DOHH2 (cell line): ENCODE measurements at regions not wholly inside any gene's neighbourhood (a gene's known extent, or its start where the extent isn't known, plus 50 kb on each side); places are given as distances from the start of the nearest gene placed in this dataset.

ENCODE experiments used
- H3F3A ChIP-seq: fragments of 200-600 bp; sonication (generic), shearing (Covaris generic); 2 replicates; pipeline ENCODE4 v1.6.0; 2016; ENCODE audit warnings: antibody characterized with exemption, mild to moderate bottlenecking; ENCODE audit not compliant: control insufficient read depth, insufficient read depth
- H3K27ac ChIP-seq: fragments of 200-600 bp; sonication (generic); 2 replicates; pipeline ENCODE4 v1.5.1; 2014; ENCODE audit warnings: low read depth, mild to moderate bottlenecking, low read length, moderate library complexity
- H3K27me3 ChIP-seq: fragments of 200-600 bp; sonication (generic); 2 replicates; pipeline ENCODE4 v1.6.1; 2014; ENCODE audit warnings: mild to moderate bottlenecking, low read length, mixed read lengths; ENCODE audit not compliant: control insufficient read depth
- H3K36me3 ChIP-seq: fragments of 200-600 bp; sonication (generic); 2 replicates; pipeline ENCODE4 v1.6.1; 2014; ENCODE audit warnings: mild to moderate bottlenecking, low read length, moderate library complexity, mixed read lengths; ENCODE audit not compliant: control insufficient read depth
- H3K4me1 ChIP-seq: fragments of 200-600 bp; sonication (generic); 2 replicates; pipeline ENCODE4 v1.6.1; 2014; ENCODE audit warnings: mild to moderate bottlenecking, low read length, mixed read lengths; ENCODE audit not compliant: control insufficient read depth
- H3K4me2 ChIP-seq: fragments of 200-600 bp; sonication (generic); 2 replicates; pipeline ENCODE4 v1.6.0; 2014; ENCODE audit warnings: mild to moderate bottlenecking, low read length, moderate library complexity
- H3K4me3 ChIP-seq: fragments of 200-600 bp; sonication (generic); 2 replicates; pipeline ENCODE4 v1.5.1; 2014; ENCODE audit warnings: mild to moderate bottlenecking, low read length, mixed read lengths
- H3K79me2 ChIP-seq: fragments of 200-600 bp; sonication (generic); 2 replicates; pipeline ENCODE4 v1.6.1; 2014; ENCODE audit warnings: mild to moderate bottlenecking, low read length, mixed read lengths; ENCODE audit not compliant: control insufficient read depth
- H3K9me2 ChIP-seq: fragments of 200-600 bp; sonication (generic); replicated peaks from 2 replicates; pipeline ENCODE4 v1.6.1; 2014; ENCODE audit warnings: mild to moderate bottlenecking, low read length, mixed read lengths; ENCODE audit not compliant: control insufficient read depth
- H3K9me3 ChIP-seq: fragments of 200-600 bp; sonication (generic); 2 replicates; pipeline ENCODE4 v1.6.1; 2014; ENCODE audit warnings: antibody characterized with exemption, low read length, mixed read lengths; ENCODE audit not compliant: control insufficient read depth, insufficient read depth
- H4K20me1 ChIP-seq: fragments of 200-600 bp; sonication (generic); 2 replicates; pipeline ENCODE4 v1.6.0; 2014; ENCODE audit warnings: low read depth, mild to moderate bottlenecking, antibody characterized with exemption, low read length, moderate library complexity; ENCODE audit not compliant: control insufficient read depth, insufficient read depth
- EZH2phosphoT487 ChIP-seq: fragments of 200-600 bp; sonication (generic); IDR thresholded peaks from 2 replicates; pipeline ENCODE4 v1.6.1; 2017; ENCODE audit warnings: borderline replicate concordance, mild to moderate bottlenecking, antibody characterized with exemption, low read length, moderate library complexity, mixed read lengths
- TF ChIP-seq, protein P1 (sequence below): fragments of 200-600 bp; sonication (generic); IDR thresholded peaks from one replicate; pipeline ENCODE4 v1.5.1; 2014; ENCODE audit warnings: antibody characterized with exemption, mild to moderate bottlenecking, low read depth, low read length; ENCODE audit not compliant: poor library complexity, severe bottlenecking

DNA sequence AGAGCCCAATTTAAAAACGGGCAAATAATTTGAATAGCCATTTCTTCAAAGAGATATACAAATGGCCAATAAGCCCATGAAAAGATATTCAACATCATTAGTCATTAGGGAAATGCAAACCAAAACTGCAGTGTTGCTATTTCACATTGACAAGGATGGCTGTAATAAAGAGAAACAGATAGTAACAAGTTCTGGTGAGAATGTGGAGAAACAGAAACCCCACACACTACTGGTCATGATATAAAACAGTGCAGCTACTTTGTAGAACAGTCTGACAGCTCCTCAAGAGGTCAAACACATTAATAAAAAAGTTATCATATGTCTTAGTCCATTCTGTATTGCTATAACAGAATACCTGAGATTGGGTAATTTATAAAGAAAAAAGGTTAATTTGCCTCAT lies 237.0 kb upstream of the GRAMD2B start:
- Histone ChIP-seq H3K9me3 (no peaks in the 10 kb centered on the region), H4K20me1 (no peaks in the 10 kb centered on the region), H3K27me3 (no peaks in the 10 kb centered on the region), H3K36me3 (no peaks in the 10 kb centered on the region), H3K27ac (no peak overlapping the region), H3K4me1 (no peaks in the 10 kb centered on the region), H3K4me2 (no peak overlapping the region), H3F3A (no peaks in the 10 kb centered on the region), H3K79me2 (no peaks in the 10 kb centered on the region), H3K4me3 (no peak overlapping the region), H3K9me2 (no peaks in the 10 kb centered on the region)
- TF ChIP-seq, protein P1, sequence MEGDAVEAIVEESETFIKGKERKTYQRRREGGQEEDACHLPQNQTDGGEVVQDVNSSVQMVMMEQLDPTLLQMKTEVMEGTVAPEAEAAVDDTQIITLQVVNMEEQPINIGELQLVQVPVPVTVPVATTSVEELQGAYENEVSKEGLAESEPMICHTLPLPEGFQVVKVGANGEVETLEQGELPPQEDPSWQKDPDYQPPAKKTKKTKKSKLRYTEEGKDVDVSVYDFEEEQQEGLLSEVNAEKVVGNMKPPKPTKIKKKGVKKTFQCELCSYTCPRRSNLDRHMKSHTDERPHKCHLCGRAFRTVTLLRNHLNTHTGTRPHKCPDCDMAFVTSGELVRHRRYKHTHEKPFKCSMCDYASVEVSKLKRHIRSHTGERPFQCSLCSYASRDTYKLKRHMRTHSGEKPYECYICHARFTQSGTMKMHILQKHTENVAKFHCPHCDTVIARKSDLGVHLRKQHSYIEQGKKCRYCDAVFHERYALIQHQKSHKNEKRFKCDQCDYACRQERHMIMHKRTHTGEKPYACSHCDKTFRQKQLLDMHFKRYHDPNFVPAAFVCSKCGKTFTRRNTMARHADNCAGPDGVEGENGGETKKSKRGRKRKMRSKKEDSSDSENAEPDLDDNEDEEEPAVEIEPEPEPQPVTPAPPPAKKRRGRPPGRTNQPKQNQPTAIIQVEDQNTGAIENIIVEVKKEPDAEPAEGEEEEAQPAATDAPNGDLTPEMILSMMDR = no peak
- TF ChIP-seq EZH2phosphoT487 = no peak

DNA sequence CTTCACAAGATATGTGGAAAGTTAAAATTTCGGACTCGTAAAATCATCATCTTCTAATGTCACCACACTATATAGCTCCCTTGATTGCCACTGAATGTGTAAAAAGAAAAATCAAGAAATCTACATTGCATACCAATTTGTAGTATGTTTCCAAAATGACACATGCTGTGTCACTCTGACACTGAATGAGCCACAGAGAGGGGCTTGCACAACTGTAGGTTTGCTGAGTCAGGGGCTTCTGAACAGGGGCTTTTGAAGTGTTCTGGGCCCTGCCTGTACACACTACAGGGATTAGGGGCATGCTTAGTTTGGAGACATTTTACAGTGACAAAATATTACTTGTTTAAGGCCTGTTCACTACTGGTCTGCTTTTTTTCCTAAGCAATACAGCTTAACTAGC lies 234.4 kb upstream of the GRAMD2B start:
- TF ChIP-seq EZH2phosphoT487 = no peak
- TF ChIP-seq, protein P1 = no peak
- H3K27me3 ChIP-seq = no peaks in the 10 kb centered on the region

DNA sequence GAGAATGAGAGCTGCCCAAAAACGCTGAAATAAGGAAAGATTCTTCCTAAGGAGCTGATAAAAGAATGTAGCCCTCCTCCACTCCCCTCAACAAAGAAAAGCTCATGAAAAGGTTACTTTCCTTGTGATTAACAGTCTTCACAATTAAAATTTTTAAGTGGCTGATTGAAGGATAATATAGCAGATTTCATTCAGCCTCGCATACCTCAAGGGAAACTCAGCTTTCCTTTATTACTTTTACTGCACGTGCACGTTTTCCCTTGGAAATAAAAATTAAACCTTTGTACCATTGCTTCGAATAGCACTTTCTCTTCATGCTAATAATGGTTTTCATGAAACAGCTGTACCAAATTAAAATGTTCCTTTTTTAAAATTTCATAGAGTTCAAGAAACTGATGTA lies 234.0 kb upstream of the GRAMD2B start:
- H4K20me1 ChIP-seq = no peaks in the 10 kb centered on the region

More for the DNA sequence above, 234.4 kb upstream of the GRAMD2B start:
- no peaks in the 10 kb centered on the region for H3K36me3 ChIP-seq
- H3K4me1 ChIP-seq = no peaks in the 10 kb centered on the region
- H3K4me2 ChIP-seq = no peak overlapping the region
- no peaks in the 10 kb centered on the region for H3K79me2 ChIP-seq
- H3K9me3 ChIP-seq = no peaks in the 10 kb centered on the region
- no peaks in the 10 kb centered on the region for H3F3A ChIP-seq
- H3K4me3 ChIP-seq = no peak overlapping the region
- no peaks in the 10 kb centered on the region for H4K20me1 ChIP-seq
- no peak overlapping the region for H3K27ac ChIP-seq
- H3K9me2 ChIP-seq = no peaks in the 10 kb centered on the region; the same call in 1 of the 2 replicates

More for the DNA sequence above, 234.0 kb upstream of the GRAMD2B start:
- Histone ChIP-seq H3K79me2 (no peaks in the 10 kb centered on the region), H3F3A (no peaks in the 10 kb centered on the region), H3K9me2 (no peaks in the 10 kb centered on the region; the same call in 1 of the 2 replicates), H3K4me2 (no peak overlapping the region), H3K27me3 (no peaks in the 10 kb centered on the region), H3K4me3 (no peak overlapping the region), H3K36me3 (no peaks in the 10 kb centered on the region), H3K9me3 (no peaks in the 10 kb centered on the region), H3K4me1 (no peaks in the 10 kb centered on the region), H3K27ac (no peak overlapping the region)
- no peak for TF ChIP-seq EZH2phosphoT487
- TF ChIP-seq, protein P1 = no peak
